Adrenal gland (tissue), 9 donors: ENCODE measurements at regions not wholly inside any gene's neighbourhood (a gene's known extent, or its start where the extent isn't known, plus 50 kb on each side); places are given as distances from the start of the nearest gene placed in this dataset.

Experiments used
- DNase-seq, 7 donors: peaks; one replicate each; pipeline ENCODE4 v3.0.0-alpha.2; 2019 to 2020
- H3K27ac ChIP-seq, 5 donors: fragments of 200-600 bp; sonication (generic) in 4 of 5; 1 replicate in 3 of 5; 2 replicates in 2 of 5; pipeline versions ENCODE4 v1.5.1 to v1.8.0; 2016 to 2020; ENCODE audit warnings: mild to moderate bottlenecking in 1 of 5
- H3K27me3 ChIP-seq: fragments of 200-600 bp; 2 replicates; pipeline ENCODE4 v1.8.0; 2021
- H3K36me3 ChIP-seq, 2 donors: fragments of 200-600 bp; replicated peaks in 1 of 2; 1 replicate in 1 of 2; 2 replicates in 1 of 2; pipeline versions ENCODE4 v1.5.1 to v1.8.0; 2018 to 2022
- H3K4me1 ChIP-seq, 2 donors: fragments of 200-600 bp; replicated peaks in 1 of 2; 1 replicate in 1 of 2; 2 replicates in 1 of 2; pipeline versions ENCODE4 v1.5.1 to v1.8.0; 2018 to 2021
- H3K4me3 ChIP-seq, 4 donors: fragments of 200-600 bp; sonication (generic) in 3 of 4; one replicate each; pipeline ENCODE4 v1.5.1; 2016 to 2018
- H3K9me3 ChIP-seq, 3 donors: fragments of 200-600 bp; sonication (generic) in 1 of 3; replicated peaks in 1 of 3; 1 replicate in 2 of 3; 2 replicates in 1 of 3; pipeline versions ENCODE4 v1.5.1 to v1.8.0; 2016 to 2021
- CTCF ChIP-seq, 6 experiments: fragments of 450-650 bp in 4 of 6; fragments of 200-600 bp in 2 of 6; sonication (generic) in 1 of 6; IDR thresholded peaks; 1 replicate in 5 of 6; 2 replicates in 1 of 6; pipeline versions ENCODE4 v1.5.1 to v1.8.0; 2016 to 2021; ENCODE audit warnings: antibody characterized with exemption in 6 of 6, mild to moderate bottlenecking in 2 of 6, moderate library complexity in 1 of 6
- POLR2A ChIP-seq, 2 donors: fragments of 450-650 bp; IDR thresholded peaks; one replicate each; pipeline ENCODE4 v1.6.1; 2017; ENCODE audit warnings: antibody characterized with exemption in 2 of 2, mild to moderate bottlenecking in 2 of 2, moderate library complexity in 1 of 2
- WGBS, 4 donors: extraction: QIAGEN DNeasy Blood & Tissue Kit in 2 of 4; methylation state at CpG; one replicate each; pipeline versions ENCODE4 v1.1.5 to v1.1.7; 2013 to 2017; 5-methylcytosine and 5-hydroxymethylcytosine counted together
- intact Hi-C, 2 donors: fragments of 100-400 bp; cut with DNase I; formaldehyde crosslinking; loops; one replicate each; pipeline versions ENCODE4 v1.14.1 to v1.15.0; 2022 to 2023
- donor health status: healthy with polysubstance abuse.
- donor health status: Bipolar disorder and iron deficiency.
- donor health status: DM: yes; HTN: yes; CAD: no.
- donor health status: DM: no; HTN: no; CAD: no.
- donor health status: DM: no; HTN: no; CAD: no.

GRCh38 chr6:81376745-81377144, 375.7 kb downstream of the TENT5A start:
- Histone ChIP-seq H3K9me3 (no peaks in the 10 kb centered on the region), H3K4me1 (no peaks in the 10 kb centered on the region), H3K27me3 (no peaks in the 10 kb centered on the region), H3K4me3 (no peak overlapping the region), H3K36me3 (no peaks in the 10 kb centered on the region), H3K27ac (no peak overlapping the region)
- intact Hi-C loops = no loop called here
- peak in 3 of 7 donors; percentile 17 to 84 (median 21) for DNase-seq
- 87 to 92% (median 90%) methylated on average over 5 of the region's 5 CpGs for WGBS, 4 donors
- TF ChIP-seq CTCF (IDR thresholded peaks at IDR 0.05) (no peak), POLR2A (IDR thresholded peaks at IDR 0.05) (no peak)

GRCh38 chr6:81373414-81373813, 379.1 kb downstream of the TENT5A start:
- TF ChIP-seq CTCF (IDR thresholded peaks at IDR 0.05) (no peak), POLR2A (IDR thresholded peaks at IDR 0.05) (no peak)
- intact Hi-C loops = no loop called here
- H3K4me3 ChIP-seq = no peak overlapping the region
- no peaks in the 10 kb centered on the region for H3K27me3 ChIP-seq
- no peaks in the 10 kb centered on the region for H3K9me3 ChIP-seq
- H3K27ac ChIP-seq = no peak overlapping the region
- no peak for DNase-seq
- 11 to 42% (median 20%) methylated on average over 1 of the region's 1 CpG for whole genome bisulfite sequencing, 4 donors
- no peaks in the 10 kb centered on the region for H3K36me3 ChIP-seq
- no peaks in the 10 kb centered on the region for H3K4me1 ChIP-seq

- Histone ChIP-seq H3K36me3 (no peaks in the 10 kb centered on the region), H3K4me3 (no peak overlapping the region), H3K27me3 (no peaks in the 10 kb centered on the region), H3K4me1 (no peaks in the 10 kb centered on the region), H3K27ac (no peak overlapping the region), H3K9me3 (no peaks in the 10 kb centered on the region)
- DNase-seq = no peak
- no peak for TF ChIP-seq CTCF (IDR thresholded peaks at IDR 0.05)
- TF ChIP-seq POLR2A (IDR thresholded peaks at IDR 0.05) = no peak
- intact Hi-C loops = no loop called here
Observed at GRCh38 chr6:81371930-81372329, 380.6 kb downstream of the TENT5A start.

- Histone ChIP-seq H3K9me3 (no peaks in the 10 kb centered on the region), H3K4me1 (no peaks in the 10 kb centered on the region), H3K4me3 (no peak overlapping the region), H3K27me3 (no peaks in the 10 kb centered on the region), H3K36me3 (no peaks in the 10 kb centered on the region), H3K27ac (no peak overlapping the region)
- 27 to 60% (median 40%) methylated on average over 3 of the region's 3 CpGs for WGBS, 4 donors
- DNase-seq = peak in 2 of 7 donors; percentile 4 to 16
- intact Hi-C loops = no loop called here
- TF ChIP-seq POLR2A (IDR thresholded peaks at IDR 0.05) (no peak), CTCF (IDR thresholded peaks at IDR 0.05) (no peak)
Observed at GRCh38 chr6:81366972-81367371, 385.5 kb downstream of the TENT5A start.
